ENCODE measurements at regions not wholly inside any gene's neighbourhood (a gene's known extent, or its start where the extent isn't known, plus 50 kb on each side); places are given as distances from the start of the nearest gene placed in this dataset.

GRCh38 chr5:61884252-61884855, 421.7 kb upstream of the KIF2A start:
- TF ChIP-seq FOXA1 (IDR thresholded peaks at IDR 0.05) (no peak), ELF4 (IDR thresholded peaks at IDR 0.05) (no peak), PKNOX1 (IDR thresholded peaks at IDR 0.05) (no peak), TARDBP (IDR thresholded peaks at IDR 0.05) (no peak), NFRKB (IDR thresholded peaks at IDR 0.05) (no peak), ARNT (IDR thresholded peaks at IDR 0.05) (no peak), BHLHE40 (IDR thresholded peaks at IDR 0.05; ENCODE audit: borderline replicate concordance) (no peak), SP1 (IDR thresholded peaks at IDR 0.05) (no peak)
